HepG2 (cell line): ENCODE measurements at regions not wholly inside any gene's neighbourhood (a gene's known extent, or its start where the extent isn't known, plus 50 kb on each side); places are given as distances from the start of the nearest gene placed in this dataset.

Source experiments
- CREB1 ChIP-seq, 2 experiments: fragments of 450-650 bp in 1 of 2; IDR thresholded peaks; 2 replicates each; pipeline ENCODE4 v1.6.1; 2016 to 2017; ENCODE audit warnings: control low read depth in 1 of 2, mild to moderate bottlenecking in 1 of 2, missing compliant biosample characterization in 1 of 2, missing genetic modification characterization in 1 of 2
- ELF3 ChIP-seq: IDR thresholded peaks from 2 replicates; pipeline ENCODE4 v1.6.1; 2016; ENCODE audit warnings: missing genetic modification reagents, missing compliant biosample characterization
- HBP1 ChIP-seq: IDR thresholded peaks from 2 replicates; pipeline ENCODE4 v1.6.1; 2016; ENCODE audit warnings: low read depth, control low read depth
- KLF13 ChIP-seq: sonication (generic); formaldehyde crosslinking; IDR thresholded peaks from 2 replicates; pipeline ENCODE4 v1.4.0; 2020; ENCODE audit warnings: mild to moderate bottlenecking, missing genetic modification reagents
- MEIS1 ChIP-seq: sonication (generic); formaldehyde crosslinking; IDR thresholded peaks from 2 replicates; pipeline ENCODE4 v1.9.0; 2021; ENCODE audit warnings: mild to moderate bottlenecking, missing genetic modification reagents, moderate library complexity, borderline replicate concordance
- NFYB ChIP-seq: sonication (generic); formaldehyde crosslinking; IDR thresholded peaks from 2 replicates; pipeline ENCODE4 v1.4.0; 2020; ENCODE audit warnings: missing genetic modification reagents
- POLR2A ChIP-seq, 2 experiments: IDR thresholded peaks; 2 replicates each; pipeline ENCODE4 v1.6.1; 2011; ENCODE audit warnings: low read depth in 2 of 2, low read length in 2 of 2, mild to moderate bottlenecking in 1 of 2, moderate library complexity in 1 of 2; ENCODE audit not compliant: insufficient read depth in 1 of 2
- SP2 ChIP-seq: sonication (generic); formaldehyde crosslinking; IDR thresholded peaks from 2 replicates; pipeline ENCODE4 v1.5.1; 2020; ENCODE audit warnings: mild to moderate bottlenecking, missing genetic modification reagents
- TCF7L2 ChIP-seq: IDR thresholded peaks from 2 replicates; pipeline ENCODE4 v1.6.1; 2011; ENCODE audit warnings: mild to moderate bottlenecking, low read depth, low read length, moderate library complexity
- ZNF234 ChIP-seq: sonication (generic); formaldehyde crosslinking; conservative IDR thresholded peaks from 2 replicates; pipeline ENCODE4 v1.5.1; 2020; ENCODE audit warnings: mild to moderate bottlenecking, missing genetic modification reagents
- ZNF274 ChIP-seq: sonication (generic); formaldehyde crosslinking; IDR thresholded peaks from 2 replicates; pipeline ENCODE4 v1.5.1; 2020; ENCODE audit warnings: mild to moderate bottlenecking, missing genetic modification reagents
- ZNF432 ChIP-seq: sonication (generic); formaldehyde crosslinking; IDR thresholded peaks from 2 replicates; pipeline ENCODE4 v1.5.0; 2020; ENCODE audit warnings: missing genetic modification reagents, mild to moderate bottlenecking, borderline replicate concordance
- ZNF678 ChIP-seq: sonication (generic); formaldehyde crosslinking; IDR thresholded peaks from 2 replicates; pipeline ENCODE4 v1.4.0; 2020; ENCODE audit warnings: mild to moderate bottlenecking, missing genetic modification reagents
- TF ChIP-seq, protein P1 (sequence below): IDR thresholded peaks from 2 replicates; pipeline ENCODE4 v1.6.1; 2012; ENCODE audit warnings: inconsistent platforms

GRCh38 chr5:29023541-29023940, 1985.2 kb upstream of the CDH9 start:
- TF ChIP-seq ZNF678 (CRISPR knock-in tag) = no peak
- TF ChIP-seq ZNF432 (CRISPR knock-in tag) = no peak
- TF ChIP-seq ELF3 = no peak
- no peak for TF ChIP-seq SP2 (CRISPR knock-in tag)
- no peak for TF ChIP-seq POLR2A (IDR thresholded peaks at IDR 0.05; ENCODE audit: insufficient read depth in 1 of 2, low read depth in 2 of 2, low read length in 2 of 2)
- TF ChIP-seq HBP1 = no peak
- TF ChIP-seq TCF7L2 = no peak
- TF ChIP-seq ZNF274 (CRISPR knock-in tag) = no peak
- no peak for TF ChIP-seq KLF13 (CRISPR knock-in tag)
- TF ChIP-seq ZNF234 = no peak
- no peak for TF ChIP-seq CREB1 (IDR thresholded peaks at IDR 0.05)
- TF ChIP-seq CREB1 (CRISPR knock-in tag; IDR thresholded peaks at IDR 0.05) = no peak
- TF ChIP-seq NFYB = no peak
- no peak for TF ChIP-seq MEIS1
- TF ChIP-seq, protein P1, sequence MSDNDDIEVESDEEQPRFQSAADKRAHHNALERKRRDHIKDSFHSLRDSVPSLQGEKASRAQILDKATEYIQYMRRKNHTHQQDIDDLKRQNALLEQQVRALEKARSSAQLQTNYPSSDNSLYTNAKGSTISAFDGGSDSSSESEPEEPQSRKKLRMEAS = no peak
